ENCODE measurements at regions not wholly inside any gene's neighbourhood (a gene's known extent, or its start where the extent isn't known, plus 50 kb on each side); places are given as distances from the start of the nearest gene placed in this dataset.

DNA sequence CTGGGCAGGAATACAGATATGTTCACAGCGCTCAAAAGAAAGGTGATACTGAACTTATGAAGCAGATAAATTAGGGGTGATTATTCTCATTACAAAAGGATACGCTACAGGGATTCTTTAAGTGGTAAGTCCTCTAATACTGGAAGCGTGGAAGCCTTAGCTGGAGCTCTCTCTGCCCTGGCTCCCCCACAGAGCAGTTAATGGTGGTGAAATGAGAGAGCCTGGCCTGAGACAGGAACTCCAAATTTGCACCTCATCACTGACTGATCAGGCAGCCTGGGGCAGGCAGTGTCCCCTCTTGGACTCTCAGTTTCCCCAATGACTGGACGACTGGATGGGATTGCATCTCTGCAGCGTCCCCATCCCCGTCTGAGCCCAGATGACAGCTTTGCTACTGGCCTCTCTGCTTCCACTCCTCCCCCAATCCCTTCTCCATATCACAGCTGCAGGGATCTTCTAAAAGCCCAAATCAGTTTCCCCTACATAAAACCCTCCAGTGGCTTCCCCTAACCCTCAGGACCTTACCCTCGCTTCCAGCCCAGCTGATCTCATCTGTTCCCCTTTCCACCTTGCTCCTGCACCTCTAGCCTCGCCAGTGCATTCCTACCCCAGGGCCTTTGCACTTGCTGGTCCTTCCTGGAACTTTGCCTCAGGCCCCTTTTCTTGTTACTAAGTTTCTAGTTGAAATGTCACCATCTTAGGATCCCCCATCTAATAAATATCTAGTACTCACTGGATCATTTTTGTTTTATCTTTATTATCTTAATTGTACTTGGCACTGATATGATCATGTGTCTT is 171.7 kb upstream of the LHX5 start:
- H3K27me3 ChIP-seq (ENCODE audit: insufficient read depth, low read length, poor library complexity, severe bottlenecking) = no peaks in the 10 kb centered on the region
- POLR2A ChIA-PET = no interaction called here
- Mint-ChIP-seq H3K27me3 (peaks cover 30 to 77% of the 10 kb centered on the region in 2 donors), H3K9me3 (peaks cover 0 to 3% (median 2%) of the 10 kb centered on the region in 5 donors), H3K4me1 (peaks cover 0 to 2% (median 0%) of the 10 kb centered on the region in 3 donors), H3K4me3 (no peak overlapping the region), H3K27ac (no peak overlapping the region), H3K36me3 (no peaks in the 10 kb centered on the region)
- no peaks in the 10 kb centered on the region for H3K36me3 ChIP-seq (ENCODE audit: insufficient read depth, low read length)
- H3K4me3 ChIP-seq (ENCODE audit: low read length) = no peak overlapping the region
- H3K9me3 ChIP-seq (ENCODE audit: low read length) = no peaks in the 10 kb centered on the region
- no peak for DNase-seq
- H3K4me1 ChIP-seq (ENCODE audit: insufficient read depth, low read length) = no peaks in the 10 kb centered on the region
- CTCF ChIA-PET = no interaction called here
- no peak overlapping the region for H3K27ac ChIP-seq (ENCODE audit: low read depth, low read length)

DNA sequence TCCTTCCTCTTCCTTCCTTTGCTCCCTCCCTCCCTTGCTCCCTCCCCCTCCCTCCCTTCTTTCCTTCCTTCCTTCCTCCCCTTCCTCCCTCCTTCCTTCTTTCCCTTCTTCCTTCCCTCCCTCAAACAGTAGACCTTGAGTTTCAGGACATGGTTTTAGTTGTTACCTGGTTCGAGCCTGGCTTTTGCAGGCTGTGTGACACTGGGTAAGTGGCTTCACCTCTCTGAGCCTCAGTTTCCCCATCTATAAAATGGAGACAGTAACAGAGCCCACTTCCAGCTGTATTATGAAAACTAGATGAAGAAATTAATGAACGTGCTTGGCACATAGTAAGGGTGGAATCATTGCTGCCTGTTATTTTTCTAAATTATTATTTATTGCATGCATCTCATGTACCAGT is 171.0 kb upstream of the LHX5 start:
- Mint-ChIP-seq H3K27me3 (peaks cover 30 to 74% of the 10 kb centered on the region in 2 donors), H3K27ac (no peak overlapping the region), H3K4me1 (peaks cover 0 to 2% (median 0%) of the 10 kb centered on the region in 3 donors), H3K9me3 (peaks cover 0 to 3% (median 0%) of the 10 kb centered on the region in 5 donors), H3K4me3 (no peak overlapping the region), H3K36me3 (no peaks in the 10 kb centered on the region)
- Histone ChIP-seq H3K36me3 (ENCODE audit: insufficient read depth, low read length) (no peaks in the 10 kb centered on the region), H3K4me1 (ENCODE audit: insufficient read depth, low read length) (no peaks in the 10 kb centered on the region), H3K27ac (ENCODE audit: low read depth, low read length) (no peak overlapping the region), H3K9me3 (ENCODE audit: low read length) (no peaks in the 10 kb centered on the region), H3K27me3 (ENCODE audit: insufficient read depth, low read length, poor library complexity, severe bottlenecking) (no peaks in the 10 kb centered on the region), H3K4me3 (ENCODE audit: low read length) (no peak overlapping the region)
- CTCF ChIA-PET = no interaction called here
- POLR2A ChIA-PET = no interaction called here
- DNase-seq = no peak

DNA sequence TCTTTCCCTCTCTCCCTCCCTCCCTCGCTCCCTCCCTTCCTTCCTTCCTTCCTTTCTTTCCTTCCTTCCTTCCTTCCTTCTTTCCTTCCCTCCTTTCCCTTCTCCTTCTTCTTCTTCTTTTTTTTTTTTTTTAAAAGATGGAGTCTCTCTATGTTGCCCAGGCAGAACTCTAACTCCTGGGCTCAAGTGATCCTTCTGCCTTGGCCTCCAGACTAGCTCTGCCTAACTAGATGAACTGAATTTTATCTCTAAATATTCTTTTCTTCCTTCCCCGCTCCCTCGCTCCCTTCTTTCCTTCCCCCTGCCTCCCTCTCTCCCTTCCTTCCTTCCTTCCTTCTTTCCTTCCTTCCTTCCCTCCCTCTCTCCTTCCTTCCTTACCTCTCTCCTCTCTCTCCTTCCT is 170.5 kb upstream of the LHX5 start:
- Histone ChIP-seq H3K4me3 (ENCODE audit: low read length) (no peak overlapping the region), H3K4me1 (ENCODE audit: insufficient read depth, low read length) (no peaks in the 10 kb centered on the region), H3K27me3 (ENCODE audit: insufficient read depth, low read length, poor library complexity, severe bottlenecking) (no peaks in the 10 kb centered on the region), H3K9me3 (ENCODE audit: low read length) (no peaks in the 10 kb centered on the region), H3K36me3 (ENCODE audit: insufficient read depth, low read length) (no peaks in the 10 kb centered on the region), H3K27ac (ENCODE audit: low read depth, low read length) (no peak overlapping the region)
- CTCF ChIA-PET = no interaction called here
- Mint-ChIP-seq H3K4me1 (peaks cover 0 to 2% (median 0%) of the 10 kb centered on the region in 3 donors), H3K9me3 (peaks cover 0 to 3% (median 0%) of the 10 kb centered on the region in 5 donors), H3K27ac (no peak overlapping the region), H3K36me3 (no peaks in the 10 kb centered on the region), H3K27me3 (peaks cover 26 to 74% of the 10 kb centered on the region in 2 donors), H3K4me3 (no peak overlapping the region)
- POLR2A ChIA-PET = no interaction called here
- no peak for DNase-seq

DNA sequence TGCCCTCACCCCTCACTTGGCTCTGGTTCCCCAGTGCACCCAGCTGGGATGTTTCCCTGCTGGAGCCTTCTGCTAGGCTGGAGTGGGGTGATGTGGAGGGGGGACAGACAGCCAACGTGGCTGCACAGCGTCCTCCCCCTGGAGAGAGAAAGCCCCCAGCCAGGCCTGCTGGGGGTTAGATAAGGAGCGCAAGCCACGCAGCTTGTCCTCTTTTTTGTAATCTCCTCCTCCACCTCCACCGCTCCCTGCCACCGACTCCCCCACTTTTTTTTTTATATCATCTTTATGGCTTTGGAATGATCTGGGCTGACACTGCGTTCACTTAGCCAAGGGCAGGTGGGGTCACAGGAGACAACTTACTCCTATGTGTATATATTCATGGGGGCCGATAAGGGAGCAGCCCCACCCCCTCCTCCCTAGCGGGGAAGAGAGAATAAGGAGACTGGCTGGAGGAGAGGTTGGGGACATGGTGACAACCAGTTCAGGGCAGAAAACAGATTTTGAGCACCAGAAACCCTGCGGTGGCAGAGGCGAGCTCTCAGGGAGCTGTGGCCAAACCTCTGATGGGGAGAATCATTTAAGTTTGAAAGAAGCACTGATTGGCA is 169.9 kb upstream of the LHX5 start:
- no peaks in the 10 kb centered on the region for H3K36me3 ChIP-seq (ENCODE audit: insufficient read depth, low read length)
- CTCF ChIA-PET = no interaction called here
- H3K9me3 Mint-ChIP-seq = peaks cover 0 to 3% (median 0%) of the 10 kb centered on the region in 5 donors
- POLR2A ChIA-PET = no interaction called here
- no peaks in the 10 kb centered on the region for H3K9me3 ChIP-seq (ENCODE audit: low read length)
- H3K4me1 ChIP-seq (ENCODE audit: insufficient read depth, low read length) = no peaks in the 10 kb centered on the region
- no peaks in the 10 kb centered on the region for H3K27me3 ChIP-seq (ENCODE audit: insufficient read depth, low read length, poor library complexity, severe bottlenecking)
- peaks cover 24 to 67% of the 10 kb centered on the region in 2 donors for H3K27me3 Mint-ChIP-seq
- peaks cover 0 to 2% (median 0%) of the 10 kb centered on the region in 3 donors for H3K4me1 Mint-ChIP-seq
- H3K27ac ChIP-seq (ENCODE audit: low read depth, low read length) = no peak overlapping the region
- no peak overlapping the region for H3K27ac Mint-ChIP-seq
- DNase-seq = no peak
- peak overlapping the region in 1 of 7 donors; percentile 16 for H3K4me3 Mint-ChIP-seq
- H3K36me3 Mint-ChIP-seq = no peaks in the 10 kb centered on the region
- H3K4me3 ChIP-seq (ENCODE audit: low read length) = no peak overlapping the region

DNA sequence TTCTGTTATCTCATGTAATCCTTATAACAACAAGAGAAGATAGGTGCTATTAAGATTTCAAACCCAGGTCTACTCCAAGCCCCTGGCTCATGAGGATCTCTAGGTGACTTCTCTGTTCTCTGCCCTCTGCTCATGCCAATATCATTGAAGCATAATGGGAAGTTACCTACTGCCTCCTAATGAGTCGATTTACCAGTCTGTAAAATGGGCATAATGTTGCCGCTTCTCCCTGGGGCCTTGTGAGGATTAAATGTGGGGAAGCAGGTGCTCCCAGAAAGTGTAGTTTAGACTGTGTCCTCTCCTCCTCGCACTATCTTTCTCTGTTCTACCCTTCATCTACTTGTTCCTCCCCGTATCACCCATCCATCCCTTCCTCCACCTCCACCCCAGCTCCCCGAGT is 169.2 kb upstream of the LHX5 start:
- H3K4me3 Mint-ChIP-seq = no peak overlapping the region
- peaks cover 0 to 3% (median 0%) of the 10 kb centered on the region in 5 donors for H3K9me3 Mint-ChIP-seq
- H3K27me3 ChIP-seq (ENCODE audit: insufficient read depth, low read length, poor library complexity, severe bottlenecking) = no peaks in the 10 kb centered on the region
- H3K27ac Mint-ChIP-seq = no peak overlapping the region
- H3K4me1 Mint-ChIP-seq = peaks cover 0 to 2% (median 0%) of the 10 kb centered on the region in 3 donors
- no peaks in the 10 kb centered on the region for H3K36me3 ChIP-seq (ENCODE audit: insufficient read depth, low read length)
- no peaks in the 10 kb centered on the region for H3K4me1 ChIP-seq (ENCODE audit: insufficient read depth, low read length)
- ChIA-PET CTCF (no interaction called here), POLR2A (no interaction called here)
- H3K4me3 ChIP-seq (ENCODE audit: low read length) = no peak overlapping the region
- peaks cover 24 to 61% of the 10 kb centered on the region in 2 donors for H3K27me3 Mint-ChIP-seq
- H3K36me3 Mint-ChIP-seq = no peaks in the 10 kb centered on the region
- no peaks in the 10 kb centered on the region for H3K9me3 ChIP-seq (ENCODE audit: low read length)
- no peak overlapping the region for H3K27ac ChIP-seq (ENCODE audit: low read depth, low read length)
- DNase-seq = no peak

DNA sequence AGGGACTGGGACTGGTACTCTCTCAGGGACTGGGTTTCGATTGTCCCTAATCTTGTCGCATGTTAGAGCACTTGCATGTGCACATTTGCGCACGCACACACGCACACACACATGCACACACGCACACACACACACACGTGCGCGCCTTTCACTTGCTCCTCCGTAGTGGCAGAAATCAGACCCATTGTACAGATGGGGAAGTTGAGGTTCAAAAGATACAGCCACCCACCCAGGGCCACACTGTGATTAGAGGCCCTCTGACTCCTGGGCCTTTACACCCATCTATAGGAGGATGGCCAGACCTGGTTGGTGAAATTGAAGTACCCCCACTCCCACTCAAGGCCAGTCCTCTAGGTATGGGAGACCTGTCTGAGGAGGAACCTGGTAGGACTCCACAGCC is 167.8 kb upstream of the LHX5 start:
- Mint-ChIP-seq H3K9me3 (peaks cover 0 to 3% (median 0%) of the 10 kb centered on the region in 5 donors), H3K36me3 (no peaks in the 10 kb centered on the region), H3K27ac (no peak overlapping the region), H3K4me3 (no peak overlapping the region), H3K4me1 (peaks cover 0 to 2% (median 0%) of the 10 kb centered on the region in 3 donors), H3K27me3 (peaks cover 18 to 51% of the 10 kb centered on the region in 2 donors)
- ChIA-PET CTCF (no interaction called here), POLR2A (no interaction called here)
- no peaks in the 10 kb centered on the region for H3K36me3 ChIP-seq (ENCODE audit: insufficient read depth, low read length)
- no peaks in the 10 kb centered on the region for H3K4me1 ChIP-seq (ENCODE audit: insufficient read depth, low read length)
- no peak overlapping the region for H3K4me3 ChIP-seq (ENCODE audit: low read length)
- H3K27me3 ChIP-seq (ENCODE audit: insufficient read depth, low read length, poor library complexity, severe bottlenecking) = no peaks in the 10 kb centered on the region
- DNase-seq = no peak
- H3K9me3 ChIP-seq (ENCODE audit: low read length) = no peaks in the 10 kb centered on the region
- H3K27ac ChIP-seq (ENCODE audit: low read depth, low read length) = no peak overlapping the region

DNA sequence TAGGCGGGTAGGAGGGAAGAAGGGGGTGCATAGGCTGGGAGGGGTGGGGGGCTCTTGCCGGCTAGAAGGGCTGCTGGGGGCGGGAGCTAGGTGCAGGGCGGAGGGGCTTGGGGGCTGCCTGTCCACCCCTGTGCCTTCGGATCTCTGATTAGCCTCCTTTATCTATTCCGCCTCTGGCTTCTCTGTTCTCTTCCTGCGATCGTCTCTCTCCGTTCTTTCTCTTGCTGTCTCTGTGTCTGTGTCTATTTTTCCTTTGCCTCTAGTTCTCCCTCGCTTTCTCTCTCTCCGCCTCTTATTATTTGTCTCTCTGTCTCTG is 166.7 kb upstream of the LHX5 start:
- no peak overlapping the region for H3K4me3 ChIP-seq (ENCODE audit: low read length)
- peaks cover 19 to 46% of the 10 kb centered on the region in 2 donors for H3K27me3 Mint-ChIP-seq
- no peaks in the 10 kb centered on the region for H3K4me1 ChIP-seq (ENCODE audit: insufficient read depth, low read length)
- no peak overlapping the region for H3K27ac ChIP-seq (ENCODE audit: low read depth, low read length)
- DNase-seq = no peak
- H3K36me3 Mint-ChIP-seq = no peaks in the 10 kb centered on the region
- H3K9me3 ChIP-seq (ENCODE audit: low read length) = no peaks in the 10 kb centered on the region
- no peak overlapping the region for H3K4me3 Mint-ChIP-seq
- POLR2A ChIA-PET = no interaction called here
- H3K4me1 Mint-ChIP-seq = peaks cover 0 to 2% (median 0%) of the 10 kb centered on the region in 3 donors
- no peak overlapping the region for H3K27ac Mint-ChIP-seq
- no peaks in the 10 kb centered on the region for H3K36me3 ChIP-seq (ENCODE audit: insufficient read depth, low read length)
- peaks cover 0 to 3% (median 0%) of the 10 kb centered on the region in 5 donors for H3K9me3 Mint-ChIP-seq
- CTCF ChIA-PET = no interaction called here
- no peaks in the 10 kb centered on the region for H3K27me3 ChIP-seq (ENCODE audit: insufficient read depth, low read length, poor library complexity, severe bottlenecking)

DNA sequence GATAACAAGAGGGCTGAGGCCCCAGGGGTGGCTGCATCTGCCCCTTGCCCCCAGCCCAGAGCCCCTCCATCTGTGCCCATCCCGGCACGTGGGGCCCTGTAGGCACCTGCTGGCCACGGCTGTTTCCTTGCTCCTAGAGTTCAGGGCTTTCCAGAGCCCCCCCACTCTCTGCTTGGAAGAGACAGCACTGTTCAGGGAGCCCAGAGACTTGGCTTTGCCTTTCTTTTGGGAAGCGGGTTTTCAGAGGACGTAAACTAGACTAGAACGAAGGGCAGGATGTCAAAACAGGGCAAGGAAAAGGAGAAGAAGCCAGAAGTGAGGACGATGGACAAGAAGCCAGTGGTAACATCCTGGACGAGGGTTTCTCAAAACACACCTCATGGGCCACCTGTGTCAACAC is 163.3 kb upstream of the LHX5 start:
- CTCF ChIA-PET = no interaction called here
- H3K36me3 Mint-ChIP-seq = no peaks in the 10 kb centered on the region

More for the DNA sequence above, 163.3 kb upstream of the LHX5 start:
- POLR2A ChIA-PET = no interaction called here
- no peaks in the 10 kb centered on the region for H3K4me1 ChIP-seq (ENCODE audit: insufficient read depth, low read length)
- Mint-ChIP-seq H3K9me3 (peaks cover 6 to 14% (median 11%) of the 10 kb centered on the region in 5 donors), H3K4me1 (peaks cover 0 to 2% (median 0%) of the 10 kb centered on the region in 3 donors), H3K27me3 (peaks cover 15 to 27% of the 10 kb centered on the region in 2 donors), H3K27ac (no peak overlapping the region), H3K4me3 (no peak overlapping the region)
- H3K36me3 ChIP-seq (ENCODE audit: insufficient read depth, low read length) = no peaks in the 10 kb centered on the region
- no peaks in the 10 kb centered on the region for H3K27me3 ChIP-seq (ENCODE audit: insufficient read depth, low read length, poor library complexity, severe bottlenecking)
- no peak overlapping the region for H3K27ac ChIP-seq (ENCODE audit: low read depth, low read length)
- H3K9me3 ChIP-seq (ENCODE audit: low read length) = no peaks in the 10 kb centered on the region
- H3K4me3 ChIP-seq (ENCODE audit: low read length) = no peak overlapping the region
- no peak for DNase-seq

Data from CD8-positive, alpha-beta memory T cell (primary cell).